Fibroblast of the aortic adventitia (primary cell): ENCODE measurements at regions not wholly inside any gene's neighbourhood (a gene's known extent, or its start where the extent isn't known, plus 50 kb on each side); places are given as distances from the start of the nearest gene placed in this dataset.
A peak's percentile ranks its signal among the peaks of the same experiment; 100 is the strongest.
"Not testable (repeated sequence)": the region's sequence is repeated elsewhere in the genome, so short reads cannot be mapped to it uniquely, and the experiment has no call there.

Experiments used
- DNase-seq: peaks from one replicate; pipeline ENCODE4 v3.0.0-alpha.2; 2010; ENCODE audit warnings: low read depth
- H3K4me3 ChIP-seq: 2 replicates; pipeline ENCODE4 v1.5.1; 2011; ENCODE audit warnings: low read depth, mild to moderate bottlenecking, control low read depth, low read length, moderate library complexity
- TF ChIP-seq, protein P1 (sequence below): IDR thresholded peaks from 2 replicates; pipeline ENCODE4 v1.5.1; 2011; ENCODE audit warnings: mild to moderate bottlenecking, low read length, control low read depth, inconsistent platforms; ENCODE audit not compliant: insufficient read depth

- TF ChIP-seq, protein P1, sequence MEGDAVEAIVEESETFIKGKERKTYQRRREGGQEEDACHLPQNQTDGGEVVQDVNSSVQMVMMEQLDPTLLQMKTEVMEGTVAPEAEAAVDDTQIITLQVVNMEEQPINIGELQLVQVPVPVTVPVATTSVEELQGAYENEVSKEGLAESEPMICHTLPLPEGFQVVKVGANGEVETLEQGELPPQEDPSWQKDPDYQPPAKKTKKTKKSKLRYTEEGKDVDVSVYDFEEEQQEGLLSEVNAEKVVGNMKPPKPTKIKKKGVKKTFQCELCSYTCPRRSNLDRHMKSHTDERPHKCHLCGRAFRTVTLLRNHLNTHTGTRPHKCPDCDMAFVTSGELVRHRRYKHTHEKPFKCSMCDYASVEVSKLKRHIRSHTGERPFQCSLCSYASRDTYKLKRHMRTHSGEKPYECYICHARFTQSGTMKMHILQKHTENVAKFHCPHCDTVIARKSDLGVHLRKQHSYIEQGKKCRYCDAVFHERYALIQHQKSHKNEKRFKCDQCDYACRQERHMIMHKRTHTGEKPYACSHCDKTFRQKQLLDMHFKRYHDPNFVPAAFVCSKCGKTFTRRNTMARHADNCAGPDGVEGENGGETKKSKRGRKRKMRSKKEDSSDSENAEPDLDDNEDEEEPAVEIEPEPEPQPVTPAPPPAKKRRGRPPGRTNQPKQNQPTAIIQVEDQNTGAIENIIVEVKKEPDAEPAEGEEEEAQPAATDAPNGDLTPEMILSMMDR, result no peak
- DNase-seq, result no peak
- H3K4me3 ChIP-seq, result no peak overlapping the region
Observed at GRCh38 chr17:64779376-64780095, 117.4 kb upstream of the SMURF2 start.

DNA sequence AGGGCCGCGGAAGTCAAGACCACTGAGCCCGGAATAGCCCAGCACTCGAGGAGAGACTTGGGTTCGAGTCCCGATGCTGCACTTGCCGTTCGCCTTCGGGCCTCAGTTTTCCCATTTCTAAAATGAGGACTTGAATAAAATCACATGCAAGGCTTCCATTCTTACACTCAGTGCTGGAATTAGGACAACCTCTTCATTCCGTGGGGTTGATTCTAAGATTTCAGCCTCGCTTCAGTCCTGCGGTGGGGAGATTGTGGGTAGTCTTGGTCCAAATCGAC is 116.9 kb upstream of the SMURF2 start:
- not testable (repeated sequence) for H3K4me3 ChIP-seq, DNase-seq

DNA sequence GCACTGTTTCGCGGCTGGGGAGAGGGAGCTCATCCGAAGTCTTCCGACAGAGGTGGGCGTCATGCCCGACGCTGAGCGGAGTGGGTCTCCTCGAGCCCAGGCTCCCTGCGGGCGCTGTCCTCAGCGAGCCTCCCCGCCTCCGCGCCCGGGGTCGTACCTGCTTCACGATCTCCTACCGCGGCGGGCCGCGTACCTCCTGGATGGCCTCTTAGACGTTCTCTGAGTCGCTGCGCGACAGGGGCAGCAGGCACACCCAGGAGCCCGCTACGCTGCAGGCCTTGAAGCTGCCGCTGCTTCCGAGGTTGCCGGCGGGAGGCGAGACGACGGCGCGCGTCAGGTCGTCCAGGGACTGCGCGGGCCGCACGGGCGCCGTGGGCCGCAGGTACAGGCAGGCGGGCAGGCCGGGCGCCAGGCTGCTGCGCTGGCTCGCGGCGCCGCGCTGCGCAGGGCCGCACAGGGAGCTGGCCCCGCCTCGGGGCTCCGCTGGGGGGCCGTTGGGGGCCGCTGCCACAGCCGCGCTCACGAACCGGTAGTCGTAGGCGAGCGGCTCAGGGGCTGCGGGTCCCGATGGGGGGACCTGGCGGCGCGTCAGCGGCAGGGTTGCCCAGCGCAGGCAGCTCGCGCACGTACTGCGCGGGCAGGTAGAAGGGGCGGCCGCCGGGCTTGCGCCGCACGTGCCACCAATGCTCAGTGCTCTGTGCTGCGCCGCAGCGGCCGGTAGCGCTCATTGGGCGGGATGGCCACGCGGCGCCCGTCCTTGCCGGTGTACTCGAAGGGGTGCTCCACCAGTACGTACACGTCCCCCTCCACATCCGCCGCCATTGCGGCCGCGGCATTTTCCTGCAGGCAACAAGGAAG is 116.4 kb upstream of the SMURF2 start:
- DNase-seq, result no peak
- TF ChIP-seq, protein P1, result no peak
- H3K4me3 ChIP-seq, result no peak overlapping the region

DNA sequence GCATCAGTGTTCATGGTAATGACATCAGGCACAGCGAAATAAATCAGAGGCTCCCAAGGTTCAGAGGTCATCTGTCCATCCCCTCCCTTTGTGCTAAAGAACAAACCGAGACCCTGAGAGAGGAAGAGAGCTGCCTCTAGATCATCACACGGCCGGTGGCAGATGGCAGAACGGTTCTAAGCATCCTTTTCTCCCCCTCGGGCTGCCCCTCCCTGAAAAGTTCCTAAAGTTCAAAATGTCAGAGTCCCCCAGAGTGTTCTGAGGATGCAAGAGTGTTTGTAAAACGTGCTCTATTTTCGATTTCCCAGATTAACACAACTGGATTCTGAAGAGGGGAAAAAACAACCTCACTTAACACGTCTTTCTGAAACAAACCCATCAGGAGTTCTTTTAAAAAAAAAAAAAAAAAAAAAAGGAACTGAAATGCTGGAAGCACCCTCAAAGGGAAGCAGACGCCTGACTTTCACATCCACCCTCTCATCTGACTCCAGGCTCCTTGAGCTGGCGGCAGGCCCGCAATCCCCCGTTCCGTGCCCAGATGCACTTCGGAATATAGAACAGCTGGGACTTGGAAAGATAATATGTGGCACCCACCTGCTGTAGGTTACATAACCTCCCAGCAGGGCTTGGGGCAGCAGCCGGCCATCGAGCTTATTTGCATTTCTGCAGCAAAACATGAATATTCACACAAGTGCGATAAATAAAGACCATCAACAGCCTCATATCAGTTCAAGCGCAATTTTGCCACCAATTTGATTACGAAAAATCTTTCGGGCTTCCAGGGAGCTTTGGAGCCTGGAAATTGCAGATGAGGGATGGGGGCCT is 115.5 kb upstream of the SMURF2 start:
- peak; percentile 10 for DNase-seq
- H3K4me3 ChIP-seq, result no peak overlapping the region
- TF ChIP-seq, protein P1, result no peak

GRCh38 chr17:64776720-64777414 is 114.8 kb upstream of the SMURF2 start:
- not testable (repeated sequence) for H3K4me3 ChIP-seq
- TF ChIP-seq, protein P1, result peak; percentile 90
- DNase-seq, result peak; percentile 78

- TF ChIP-seq, protein P1, result no peak
- no peak overlapping the region for H3K4me3 ChIP-seq
- no peak for DNase-seq
Observed at GRCh38 chr17:64775701-64776570, 113.8 kb upstream of the SMURF2 start.
